GM10266 (cell line): ENCODE measurements at regions not wholly inside any gene's neighbourhood (a gene's known extent, or its start where the extent isn't known, plus 50 kb on each side); places are given as distances from the start of the nearest gene placed in this dataset.

Experiments used
- DNase-seq: peaks from one replicate; pipeline ENCODE4 v3.0.0; 2012; ENCODE audit errors: extremely low spot score
- TF ChIP-seq, protein P1 (sequence below): IDR thresholded peaks from 2 replicates; pipeline ENCODE4 v1.5.1; 2012; ENCODE audit warnings: mild to moderate bottlenecking, low read depth; ENCODE audit not compliant: control insufficient read depth, insufficient read depth; ENCODE audit errors: missing control alignments

DNA sequence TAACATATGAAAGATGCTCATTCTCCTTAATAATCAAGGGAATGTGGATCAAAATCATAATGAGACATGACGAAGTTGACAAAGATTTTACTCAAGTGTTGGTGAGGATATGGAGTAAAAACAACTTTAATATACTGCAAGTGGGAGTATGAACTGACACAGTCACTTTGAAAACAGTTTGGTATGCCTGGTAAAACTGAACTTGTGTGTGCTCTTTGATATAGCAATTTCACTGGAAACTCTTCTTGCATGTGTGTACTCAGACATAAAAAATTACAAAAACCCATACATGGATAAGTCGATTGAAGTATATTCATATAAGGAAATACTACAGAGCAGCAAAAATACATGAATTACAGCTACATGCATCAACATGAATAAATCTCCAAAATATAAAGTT is 182.5 kb downstream of the NFKBIZ start:
- no peak for DNase-seq
- TF ChIP-seq, protein P1, sequence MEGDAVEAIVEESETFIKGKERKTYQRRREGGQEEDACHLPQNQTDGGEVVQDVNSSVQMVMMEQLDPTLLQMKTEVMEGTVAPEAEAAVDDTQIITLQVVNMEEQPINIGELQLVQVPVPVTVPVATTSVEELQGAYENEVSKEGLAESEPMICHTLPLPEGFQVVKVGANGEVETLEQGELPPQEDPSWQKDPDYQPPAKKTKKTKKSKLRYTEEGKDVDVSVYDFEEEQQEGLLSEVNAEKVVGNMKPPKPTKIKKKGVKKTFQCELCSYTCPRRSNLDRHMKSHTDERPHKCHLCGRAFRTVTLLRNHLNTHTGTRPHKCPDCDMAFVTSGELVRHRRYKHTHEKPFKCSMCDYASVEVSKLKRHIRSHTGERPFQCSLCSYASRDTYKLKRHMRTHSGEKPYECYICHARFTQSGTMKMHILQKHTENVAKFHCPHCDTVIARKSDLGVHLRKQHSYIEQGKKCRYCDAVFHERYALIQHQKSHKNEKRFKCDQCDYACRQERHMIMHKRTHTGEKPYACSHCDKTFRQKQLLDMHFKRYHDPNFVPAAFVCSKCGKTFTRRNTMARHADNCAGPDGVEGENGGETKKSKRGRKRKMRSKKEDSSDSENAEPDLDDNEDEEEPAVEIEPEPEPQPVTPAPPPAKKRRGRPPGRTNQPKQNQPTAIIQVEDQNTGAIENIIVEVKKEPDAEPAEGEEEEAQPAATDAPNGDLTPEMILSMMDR, result no peak

GRCh38 chr3:102032491-102033383 is 183.4 kb downstream of the NFKBIZ start:
- TF ChIP-seq, protein P1, result no peak
- DNase-seq, result no peak

- DNase-seq, result no peak
- TF ChIP-seq, protein P1, result no peak
Measured at GRCh38 chr3:102034639-102035451, 185.5 kb downstream of the NFKBIZ start.

DNA sequence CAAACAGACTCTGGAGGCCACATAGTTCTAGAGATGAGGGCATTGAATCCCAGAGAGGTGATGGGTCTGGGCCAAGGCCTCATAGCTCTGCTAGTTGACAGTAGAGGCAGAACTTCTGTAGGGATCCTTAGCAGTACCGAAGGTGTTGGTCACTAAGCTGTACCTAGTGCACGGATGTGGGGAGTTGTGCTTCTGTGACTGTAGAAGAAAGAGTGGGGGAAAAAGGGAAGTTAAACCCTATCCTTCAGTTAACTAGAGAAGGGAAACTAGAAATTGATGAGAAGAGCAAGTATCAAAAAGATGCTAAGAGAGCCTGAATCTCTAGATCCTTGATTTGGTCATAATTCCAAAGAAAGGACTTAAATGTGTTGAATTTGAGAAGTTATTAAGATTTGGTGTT is 186.7 kb downstream of the NFKBIZ start:
- no peak for DNase-seq
- TF ChIP-seq, protein P1, result no peak

DNA sequence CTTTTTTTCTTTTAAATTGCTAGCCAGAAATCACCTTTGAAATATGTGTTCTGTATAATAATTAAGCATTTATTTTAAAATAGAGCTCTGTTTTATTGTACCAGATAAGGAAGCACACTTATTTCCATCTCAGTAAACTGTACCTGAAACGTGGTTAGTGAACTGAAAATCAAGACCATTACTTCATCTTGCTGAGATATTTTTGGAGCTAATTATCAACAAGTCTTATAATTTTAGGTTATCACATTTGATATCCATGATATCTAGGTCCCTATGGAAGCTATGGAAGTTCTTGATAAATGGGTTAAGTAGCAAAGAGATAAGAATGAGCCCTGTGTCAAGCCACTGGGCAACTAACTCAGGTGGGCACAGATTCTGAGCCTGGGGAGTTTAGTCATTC is 187.2 kb downstream of the NFKBIZ start:
- TF ChIP-seq, protein P1, result no peak
- no peak for DNase-seq

DNA sequence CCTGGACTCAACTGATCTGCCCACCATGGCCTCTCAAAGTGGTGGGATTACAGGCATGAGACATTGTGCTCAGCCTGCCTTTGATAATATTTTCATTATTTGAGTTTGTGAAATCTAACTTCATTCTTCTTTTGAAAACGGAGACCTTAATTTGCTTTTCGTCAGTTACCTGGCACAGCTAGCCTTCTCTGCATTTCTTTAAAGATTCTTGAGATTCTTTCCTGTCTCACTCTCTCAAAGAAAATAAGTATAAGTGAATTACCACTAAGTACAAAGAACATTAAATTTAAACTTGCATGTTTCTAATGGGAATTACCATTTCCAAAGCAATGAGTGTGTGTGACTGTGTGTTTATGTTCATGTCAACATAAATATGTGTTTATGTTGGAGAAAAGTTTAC is 187.9 kb downstream of the NFKBIZ start:
- no peak for DNase-seq
- TF ChIP-seq, protein P1, result no peak
